HFFc6 (cell line): ENCODE measurements at regions not wholly inside any gene's neighbourhood (a gene's known extent, or its start where the extent isn't known, plus 50 kb on each side); places are given as distances from the start of the nearest gene placed in this dataset.

Experiments
- DNase-seq: peaks from one replicate; pipeline ENCODE4 v3.0.0-alpha.2; 2018
- H3K27ac Mint-ChIP-seq: 2 replicates; pipeline ENCODE4 v1.8.0; 2020; ENCODE audit warnings: mild to moderate bottlenecking, mixed read lengths
- H3K27me3 Mint-ChIP-seq: 2 replicates; pipeline ENCODE4 v1.8.0; 2021; ENCODE audit warnings: mild to moderate bottlenecking, moderate library complexity, mixed read lengths; ENCODE audit not compliant: insufficient read depth
- H3K36me3 Mint-ChIP-seq: 2 replicates; pipeline ENCODE4 v1.8.0; 2021; ENCODE audit warnings: low read depth, mixed read lengths
- H3K4me1 Mint-ChIP-seq: 2 replicates; pipeline ENCODE4 v1.8.0; 2020; ENCODE audit warnings: low read depth, mixed read lengths
- H3K4me3 Mint-ChIP-seq: 2 replicates; pipeline ENCODE4 v1.8.0; 2020; ENCODE audit warnings: mild to moderate bottlenecking, moderate library complexity, mixed read lengths
- H3K9me3 Mint-ChIP-seq: 2 replicates; pipeline ENCODE4 v1.8.0; 2020; ENCODE audit warnings: mild to moderate bottlenecking, mixed read lengths
- CTCF ChIP-seq: fragments of 200-600 bp; sonication (generic); IDR thresholded peaks from 2 replicates; pipeline ENCODE4 v1.5.0; 2021; ENCODE audit warnings: antibody characterized with exemption, mild to moderate bottlenecking

- 0 out of 2 replicates have a peak, but pooled peaks cover 4% of the 10 kb centered on the region for H3K36me3 Mint-ChIP-seq
- no peaks in the 10 kb centered on the region for H3K4me1 Mint-ChIP-seq
- no peaks in the 10 kb centered on the region for H3K27me3 Mint-ChIP-seq
- no peak overlapping the region for H3K27ac Mint-ChIP-seq
- H3K4me3 Mint-ChIP-seq: no peak overlapping the region
- peaks cover 34% of the 10 kb centered on the region for H3K9me3 Mint-ChIP-seq
- no peak for TF ChIP-seq CTCF
- DNase-seq: no peak
Observed at GRCh38 chr4:23455456-23456158, 434.2 kb downstream of the PPARGC1A start.

- peaks cover 2% of the 10 kb centered on the region; the same call in 1 of the 2 replicates for H3K27me3 Mint-ChIP-seq
- TF ChIP-seq CTCF: no peak
- DNase-seq: no peak
- no peak overlapping the region for H3K27ac Mint-ChIP-seq
- H3K4me1 Mint-ChIP-seq: no peaks in the 10 kb centered on the region
- no peak overlapping the region for H3K4me3 Mint-ChIP-seq
- H3K36me3 Mint-ChIP-seq: no peaks in the 10 kb centered on the region
- peaks cover 25% of the 10 kb centered on the region for H3K9me3 Mint-ChIP-seq
Observed at GRCh38 chr4:23441530-23442069, 448.2 kb downstream of the PPARGC1A start.

GRCh38 chr4:23438764-23439163 lies 451.1 kb downstream of the PPARGC1A start:
- Mint-ChIP-seq H3K27me3 (no peaks in the 10 kb centered on the region), H3K9me3 (peaks cover 32% of the 10 kb centered on the region), H3K4me3 (no peak overlapping the region), H3K4me1 (no peaks in the 10 kb centered on the region), H3K36me3 (no peaks in the 10 kb centered on the region), H3K27ac (no peak overlapping the region)
- DNase-seq: no peak
- no peak for TF ChIP-seq CTCF

GRCh38 chr4:23429497-23429896 lies 460.4 kb downstream of the PPARGC1A start:
- TF ChIP-seq CTCF: no peak
- Mint-ChIP-seq H3K36me3 (peaks cover 5% of the 10 kb centered on the region; the same call in 1 of the 2 replicates), H3K27me3 (no peaks in the 10 kb centered on the region), H3K4me1 (no peaks in the 10 kb centered on the region), H3K27ac (no peak overlapping the region), H3K4me3 (no peak overlapping the region), H3K9me3 (peaks cover 51% of the 10 kb centered on the region)
- DNase-seq: no peak

GRCh38 chr4:23425570-23425969 lies 464.3 kb downstream of the PPARGC1A start:
- peaks cover 58% of the 10 kb centered on the region for H3K9me3 Mint-ChIP-seq
- TF ChIP-seq CTCF: no peak
- no peak overlapping the region for H3K27ac Mint-ChIP-seq
- no peak overlapping the region for H3K4me3 Mint-ChIP-seq
- peaks cover 5% of the 10 kb centered on the region; the same call in 1 of the 2 replicates for H3K36me3 Mint-ChIP-seq
- no peaks in the 10 kb centered on the region for H3K27me3 Mint-ChIP-seq
- no peak for DNase-seq
- H3K4me1 Mint-ChIP-seq: no peaks in the 10 kb centered on the region
